ENCODE measurements at regions not wholly inside any gene's neighbourhood (a gene's known extent, or its start where the extent isn't known, plus 50 kb on each side); places are given as distances from the start of the nearest gene placed in this dataset.

GRCh38 chr15:97490429-97490828 is 470.1 kb upstream of the ARRDC4 start:
- FAIRE-seq = no peak
- CTCF ChIA-PET (ENCODE audit: low intra/inter-chr PET ratio, low total read pairs) = no interaction called here
- Histone ChIP-seq H3K9ac (ENCODE audit: insufficient read depth, low read depth, low read length) (no peak overlapping the region), H2AFZ (ENCODE audit: low read length) (no peak overlapping the region), H3K4me1 (ENCODE audit: insufficient read depth, low read length) (no peaks in the 10 kb centered on the region), H3K79me2 (ENCODE audit: insufficient read depth, low read length) (no peaks in the 10 kb centered on the region), H3K36me3 (replicated peaks in 1 of 2; ENCODE audit: control insufficient read depth in 1 of 2, insufficient read depth in 2 of 2, low read length in 2 of 2) (no peaks in the 10 kb centered on the region), H3K27me3 (ENCODE audit: control insufficient read depth in 1 of 2, insufficient read depth in 2 of 2, low read length in 2 of 2) (no peaks in the 10 kb centered on the region), H3K9me3 (ENCODE audit: low read length) (peaks cover 87% of the 10 kb centered on the region), H3K27ac (ENCODE audit: extremely low read length, insufficient read depth, low read length) (no peak overlapping the region), H4K20me1 (ENCODE audit: insufficient read depth, low read length) (no peaks in the 10 kb centered on the region), H3K4me2 (ENCODE audit: low read depth, low read length) (no peak overlapping the region), H3K4me3 (replicated peaks in 1 of 3; ENCODE audit: insufficient read depth in 1 of 3, low read depth in 2 of 3, low read length in 3 of 3) (no peak overlapping the region)
- intact Hi-C loops (cut with micrococcal nuclease; ENCODE audit: unreplicated experiment) = no loop called here
- POLR2A ChIA-PET = no interaction called here
- 11% methylated on average over 4 of the region's 4 CpGs for WGBS (ENCODE audit: low lambda C conversion rate)
- no peak for ATAC-seq
- no peak for DNase-seq (ENCODE audit: low spot score)
- BruUV-seq (replicated peaks) = no TSS peak
- TF ChIP-seq RAD51 (IDR thresholded peaks at IDR 0.05; ENCODE audit: borderline replicate concordance) = no peak
- no peak for TF ChIP-seq TRIM24 (CRISPR knock-in tag; IDR thresholded peaks at IDR 0.05)
- no peak for TF ChIP-seq ZSCAN29 (CRISPR knock-in tag; conservative IDR thresholded peaks at IDR 0.05)
- no peak for TF ChIP-seq TRAFD1 (CRISPR knock-in tag; IDR thresholded peaks at IDR 0.05; ENCODE audit: borderline replicate concordance)
- TF ChIP-seq SALL1 (CRISPR knock-in tag; IDR thresholded peaks at IDR 0.05) = no peak
- TF ChIP-seq THAP11 (CRISPR knock-in tag; IDR thresholded peaks at IDR 0.05) = no peak
- TF ChIP-seq CENPX (CRISPR knock-in tag; IDR thresholded peaks at IDR 0.05) = no peak
- TF ChIP-seq SRSF9 (IDR thresholded peaks at IDR 0.05; ENCODE audit: borderline replicate concordance, insufficient read depth, low read depth, low read length, poor library complexity, severe bottlenecking) = no peak
- TF ChIP-seq TOPORS (CRISPR knock-in tag; IDR thresholded peaks at IDR 0.05) = no peak
- no peak for TF ChIP-seq PHB2 (IDR thresholded peaks at IDR 0.05; ENCODE audit: partially characterized antibody)
- TF ChIP-seq GZF1 (CRISPR knock-in tag; IDR thresholded peaks at IDR 0.05) = no peak
- TF ChIP-seq ZNF510 (CRISPR knock-in tag; IDR thresholded peaks at IDR 0.05; ENCODE audit: low read depth) = no peak
- TF ChIP-seq SALL2 (CRISPR knock-in tag; IDR thresholded peaks at IDR 0.05) = no peak
- in situ Hi-C loops (cut with HindIII; ENCODE audit: extremely low pct_ligation_motif_present, low pct_unique_long_range_greater_than_20kb) = no loop called here

Measured in HepG2 (cell line).